Adrenal gland (tissue), 9 donors: ENCODE measurements at regions not wholly inside any gene's neighbourhood (a gene's known extent, or its start where the extent isn't known, plus 50 kb on each side); places are given as distances from the start of the nearest gene placed in this dataset.

Experiments used
- DNase-seq, 7 donors: peaks; one replicate each; pipeline ENCODE4 v3.0.0-alpha.2; 2019 to 2020
- H3K27ac ChIP-seq, 5 donors: fragments of 200-600 bp; sonication (generic) in 4 of 5; 1 replicate in 3 of 5; 2 replicates in 2 of 5; pipeline versions ENCODE4 v1.5.1 to v1.8.0; 2016 to 2020; ENCODE audit warnings: mild to moderate bottlenecking in 1 of 5
- H3K27me3 ChIP-seq: fragments of 200-600 bp; 2 replicates; pipeline ENCODE4 v1.8.0; 2021
- H3K36me3 ChIP-seq, 2 donors: fragments of 200-600 bp; replicated peaks in 1 of 2; 1 replicate in 1 of 2; 2 replicates in 1 of 2; pipeline versions ENCODE4 v1.5.1 to v1.8.0; 2018 to 2022
- H3K4me1 ChIP-seq, 2 donors: fragments of 200-600 bp; replicated peaks in 1 of 2; 1 replicate in 1 of 2; 2 replicates in 1 of 2; pipeline versions ENCODE4 v1.5.1 to v1.8.0; 2018 to 2021
- H3K4me3 ChIP-seq, 4 donors: fragments of 200-600 bp; sonication (generic) in 3 of 4; one replicate each; pipeline ENCODE4 v1.5.1; 2016 to 2018
- H3K9me3 ChIP-seq, 3 donors: fragments of 200-600 bp; sonication (generic) in 1 of 3; replicated peaks in 1 of 3; 1 replicate in 2 of 3; 2 replicates in 1 of 3; pipeline versions ENCODE4 v1.5.1 to v1.8.0; 2016 to 2021
- POLR2A ChIP-seq, 2 donors: fragments of 450-650 bp; IDR thresholded peaks; one replicate each; pipeline ENCODE4 v1.6.1; 2017; ENCODE audit warnings: antibody characterized with exemption in 2 of 2, mild to moderate bottlenecking in 2 of 2, moderate library complexity in 1 of 2
- WGBS, 4 donors: extraction: QIAGEN DNeasy Blood & Tissue Kit in 2 of 4; methylation state at CpG; one replicate each; pipeline versions ENCODE4 v1.1.5 to v1.1.7; 2013 to 2017; 5-methylcytosine and 5-hydroxymethylcytosine counted together
- intact Hi-C, 2 donors: fragments of 100-400 bp; cut with DNase I; formaldehyde crosslinking; loops; one replicate each; pipeline versions ENCODE4 v1.14.1 to v1.15.0; 2022 to 2023
- TF ChIP-seq, protein P1 (sequence below), 6 experiments: fragments of 450-650 bp in 4 of 6; fragments of 200-600 bp in 2 of 6; sonication (generic) in 1 of 6; IDR thresholded peaks; 1 replicate in 5 of 6; 2 replicates in 1 of 6; pipeline versions ENCODE4 v1.5.1 to v1.8.0; 2016 to 2021; ENCODE audit warnings: antibody characterized with exemption in 6 of 6, mild to moderate bottlenecking in 2 of 6, moderate library complexity in 1 of 6
- donor health status: healthy with polysubstance abuse.
- donor health status: Bipolar disorder and iron deficiency.
- donor health status: DM: yes; HTN: yes; CAD: no.
- donor health status: DM: no; HTN: no; CAD: no.
- donor health status: DM: no; HTN: no; CAD: no.

DNA sequence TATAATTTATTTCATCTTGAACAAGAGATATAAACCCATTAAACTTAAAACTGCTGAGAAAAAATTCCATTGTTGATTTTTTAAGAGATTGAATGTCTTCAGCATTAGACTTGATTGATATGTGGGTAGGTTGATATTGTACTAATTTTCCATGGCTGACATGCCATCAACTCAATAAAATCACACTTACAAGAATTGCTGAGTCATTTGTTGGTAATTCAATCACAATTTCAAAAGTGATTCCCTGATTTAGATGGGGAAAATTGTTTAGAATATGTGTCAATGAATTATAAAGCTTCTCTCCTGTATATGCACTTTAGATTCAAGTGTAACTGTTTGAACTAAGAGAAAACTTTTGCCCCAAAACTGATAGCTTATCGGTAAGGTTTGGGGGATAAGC lies 223.5 kb upstream of the NCAM2 start:
- H3K4me1 ChIP-seq = no peaks in the 10 kb centered on the region
- WGBS, 4 donors = 90 to 95% (median 93%) methylated on average over 1 of the region's 1 CpG
- H3K9me3 ChIP-seq = no peaks in the 10 kb centered on the region
- no peak overlapping the region for H3K27ac ChIP-seq
- TF ChIP-seq POLR2A (IDR thresholded peaks at IDR 0.05) = no peak
- TF ChIP-seq, protein P1, sequence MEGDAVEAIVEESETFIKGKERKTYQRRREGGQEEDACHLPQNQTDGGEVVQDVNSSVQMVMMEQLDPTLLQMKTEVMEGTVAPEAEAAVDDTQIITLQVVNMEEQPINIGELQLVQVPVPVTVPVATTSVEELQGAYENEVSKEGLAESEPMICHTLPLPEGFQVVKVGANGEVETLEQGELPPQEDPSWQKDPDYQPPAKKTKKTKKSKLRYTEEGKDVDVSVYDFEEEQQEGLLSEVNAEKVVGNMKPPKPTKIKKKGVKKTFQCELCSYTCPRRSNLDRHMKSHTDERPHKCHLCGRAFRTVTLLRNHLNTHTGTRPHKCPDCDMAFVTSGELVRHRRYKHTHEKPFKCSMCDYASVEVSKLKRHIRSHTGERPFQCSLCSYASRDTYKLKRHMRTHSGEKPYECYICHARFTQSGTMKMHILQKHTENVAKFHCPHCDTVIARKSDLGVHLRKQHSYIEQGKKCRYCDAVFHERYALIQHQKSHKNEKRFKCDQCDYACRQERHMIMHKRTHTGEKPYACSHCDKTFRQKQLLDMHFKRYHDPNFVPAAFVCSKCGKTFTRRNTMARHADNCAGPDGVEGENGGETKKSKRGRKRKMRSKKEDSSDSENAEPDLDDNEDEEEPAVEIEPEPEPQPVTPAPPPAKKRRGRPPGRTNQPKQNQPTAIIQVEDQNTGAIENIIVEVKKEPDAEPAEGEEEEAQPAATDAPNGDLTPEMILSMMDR (IDR thresholded peaks at IDR 0.05) = no peak
- H3K27me3 ChIP-seq = no peaks in the 10 kb centered on the region
- no peak for DNase-seq
- no peak overlapping the region for H3K4me3 ChIP-seq
- H3K36me3 ChIP-seq = no peaks in the 10 kb centered on the region
- intact Hi-C loops = no loop called here

DNA sequence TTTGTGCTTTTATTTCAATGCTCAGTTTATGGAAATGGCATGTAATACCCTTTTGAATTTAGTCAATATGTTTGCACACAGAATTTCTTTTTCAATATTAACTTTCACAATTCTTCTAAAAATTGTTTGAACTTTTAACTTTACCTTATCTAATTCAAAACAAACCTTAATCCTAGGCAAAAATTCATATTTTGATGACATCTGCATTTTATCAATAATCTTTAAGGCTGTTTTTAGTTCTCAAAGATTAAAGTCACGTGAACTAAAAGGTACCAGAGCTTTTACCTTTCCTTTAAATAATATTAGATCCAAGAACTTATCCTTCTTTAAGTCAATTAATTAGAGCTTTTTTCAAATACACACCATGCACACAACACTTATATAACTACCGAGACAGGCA lies 218.9 kb upstream of the NCAM2 start:
- no peaks in the 10 kb centered on the region for H3K4me1 ChIP-seq
- no peak for TF ChIP-seq POLR2A (IDR thresholded peaks at IDR 0.05)
- TF ChIP-seq, protein P1 (IDR thresholded peaks at IDR 0.05) = no peak
- no peaks in the 10 kb centered on the region for H3K27me3 ChIP-seq
- no peaks in the 10 kb centered on the region for H3K36me3 ChIP-seq
- H3K9me3 ChIP-seq = no peaks in the 10 kb centered on the region
- no peak overlapping the region for H3K27ac ChIP-seq
- 45 to 70% (median 68%) methylated on average over 2 of the region's 2 CpGs for WGBS, 4 donors
- intact Hi-C loops = no loop called here
- no peak for DNase-seq
- H3K4me3 ChIP-seq = no peak overlapping the region

- intact Hi-C loops = no loop called here
- TF ChIP-seq POLR2A (IDR thresholded peaks at IDR 0.05) = no peak
- TF ChIP-seq, protein P1 (IDR thresholded peaks at IDR 0.05) = no peak
- no peaks in the 10 kb centered on the region for H3K36me3 ChIP-seq
- DNase-seq = no peak
- WGBS, 4 donors = 74 to 79% (median 77%) methylated on average over 5 of the region's 5 CpGs
- no peak overlapping the region for H3K27ac ChIP-seq
- no peaks in the 10 kb centered on the region for H3K27me3 ChIP-seq
- H3K4me3 ChIP-seq = no peak overlapping the region
- no peaks in the 10 kb centered on the region for H3K9me3 ChIP-seq
- no peaks in the 10 kb centered on the region for H3K4me1 ChIP-seq
Observed at GRCh38 chr21:20783611-20784010, 214.6 kb upstream of the NCAM2 start.

DNA sequence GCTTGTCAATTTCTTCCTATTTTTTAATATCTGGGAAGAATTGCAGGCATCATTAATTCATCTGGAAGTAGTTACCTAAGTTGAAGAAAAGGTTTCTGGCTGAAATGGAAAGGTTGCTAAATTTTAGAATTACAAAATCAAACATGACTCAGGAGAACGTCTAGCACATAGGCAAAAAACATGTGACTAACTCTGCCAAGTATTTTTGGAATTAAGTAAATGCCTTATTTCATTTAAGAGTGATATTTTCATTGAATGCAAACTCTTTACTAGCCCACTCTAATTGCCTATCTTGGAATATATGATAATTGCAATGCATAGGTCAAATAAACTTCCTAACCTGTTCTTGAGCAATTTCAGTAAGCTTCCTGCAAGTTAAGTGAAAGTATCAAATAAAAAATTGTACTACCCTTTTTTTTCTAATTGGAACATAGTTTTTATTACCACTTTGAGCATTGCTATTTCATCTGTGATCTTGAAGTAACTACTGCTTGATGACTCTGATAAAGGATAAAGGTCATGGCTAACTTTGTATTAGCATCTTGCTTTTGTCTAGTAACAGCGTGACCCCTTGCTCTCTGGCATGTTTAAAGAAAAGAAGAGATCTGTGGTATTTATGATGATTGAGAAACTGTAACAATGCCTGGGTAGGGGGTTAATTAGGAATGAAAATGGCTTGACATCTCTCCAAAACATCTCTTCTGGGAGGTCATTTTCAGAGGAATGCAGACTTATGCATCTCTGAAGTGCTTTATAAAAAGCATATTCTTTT lies 208.3 kb upstream of the NCAM2 start:
- H3K36me3 ChIP-seq = no peaks in the 10 kb centered on the region
- WGBS, 4 donors = 22 to 27% (median 23%) methylated on average over 2 of the region's 2 CpGs
- no peak for DNase-seq

More for the DNA sequence above, 208.3 kb upstream of the NCAM2 start:
- intact Hi-C loops = no loop called here
- Histone ChIP-seq H3K27me3 (no peaks in the 10 kb centered on the region), H3K4me1 (no peaks in the 10 kb centered on the region), H3K9me3 (no peaks in the 10 kb centered on the region), H3K4me3 (no peak overlapping the region), H3K27ac (no peak overlapping the region)
- TF ChIP-seq, protein P1 (IDR thresholded peaks at IDR 0.05) = no peak
- TF ChIP-seq POLR2A (IDR thresholded peaks at IDR 0.05) = no peak
